ENCODE measurements at regions not wholly inside any gene's neighbourhood (a gene's known extent, or its start where the extent isn't known, plus 50 kb on each side); places are given as distances from the start of the nearest gene placed in this dataset.

GRCh38 chr2:136612079-136612478, 153.3 kb upstream of the THSD7B start (continued):
- TF ChIP-seq ZNF318 (IDR thresholded peaks at IDR 0.05; ENCODE audit: borderline replicate concordance in 1 of 2, low read depth in 1 of 2) (no peak), HMG20A (CRISPR knock-in tag; conservative IDR thresholded peaks at IDR 0.05) (no peak), MCM5 (IDR thresholded peaks at IDR 0.05; ENCODE audit: low read depth) (no peak), ZNF124 (CRISPR knock-in tag; IDR thresholded peaks at IDR 0.05) (no peak), NKRF (IDR thresholded peaks at IDR 0.05; ENCODE audit: borderline replicate concordance) (no peak), RBM22 (IDR thresholded peaks at IDR 0.05; ENCODE audit: low read depth, low read length, poor library complexity, severe bottlenecking) (no peak), CBFA2T2 (conservative IDR thresholded peaks at IDR 0.05) (no peak), TCFL5 (CRISPR knock-in tag; conservative IDR thresholded peaks at IDR 0.05) (no peak), ZNF408 (CRISPR knock-in tag; IDR thresholded peaks at IDR 0.05; ENCODE audit: low read depth) (no peak), ZNF133 (CRISPR knock-in tag; IDR thresholded peaks at IDR 0.05) (no peak)
- TF ChIP-seq, protein P1, sequence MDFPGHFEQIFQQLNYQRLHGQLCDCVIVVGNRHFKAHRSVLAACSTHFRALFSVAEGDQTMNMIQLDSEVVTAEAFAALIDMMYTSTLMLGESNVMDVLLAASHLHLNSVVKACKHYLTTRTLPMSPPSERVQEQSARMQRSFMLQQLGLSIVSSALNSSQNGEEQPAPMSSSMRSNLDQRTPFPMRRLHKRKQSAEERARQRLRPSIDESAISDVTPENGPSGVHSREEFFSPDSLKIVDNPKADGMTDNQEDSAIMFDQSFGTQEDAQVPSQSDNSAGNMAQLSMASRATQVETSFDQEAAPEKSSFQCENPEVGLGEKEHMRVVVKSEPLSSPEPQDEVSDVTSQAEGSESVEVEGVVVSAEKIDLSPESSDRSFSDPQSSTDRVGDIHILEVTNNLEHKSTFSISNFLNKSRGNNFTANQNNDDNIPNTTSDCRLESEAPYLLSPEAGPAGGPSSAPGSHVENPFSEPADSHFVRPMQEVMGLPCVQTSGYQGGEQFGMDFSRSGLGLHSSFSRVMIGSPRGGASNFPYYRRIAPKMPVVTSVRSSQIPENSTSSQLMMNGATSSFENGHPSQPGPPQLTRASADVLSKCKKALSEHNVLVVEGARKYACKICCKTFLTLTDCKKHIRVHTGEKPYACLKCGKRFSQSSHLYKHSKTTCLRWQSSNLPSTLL (IDR thresholded peaks at IDR 0.05): no peak
